IPS DF 19.7 (cell line): ENCODE measurements at regions not wholly inside any gene's neighbourhood (a gene's known extent, or its start where the extent isn't known, plus 50 kb on each side); places are given as distances from the start of the nearest gene placed in this dataset.
"Not testable (repeated sequence)": the region's sequence is repeated elsewhere in the genome, so short reads cannot be mapped to it uniquely, and the experiment has no call there.

Source experiments
- DNase-seq: peaks from one replicate; pipeline ENCODE4 v3.0.0-alpha.2; 2013; ENCODE audit warnings: low read depth, low spot score

- DNase-seq, result no peak
Measured at GRCh38 chr2:49342156-49342555, 187.8 kb upstream of the FSHR start.

- DNase-seq, result no peak
Measured at GRCh38 chr2:49335546-49335945, 181.2 kb upstream of the FSHR start.

GRCh38 chr2:49332415-49332814 is 178.1 kb upstream of the FSHR start:
- no peak for DNase-seq

- DNase-seq, result no peak
Measured at GRCh38 chr2:49318531-49318930, 164.2 kb upstream of the FSHR start.

GRCh38 chr2:49309461-49309860 is 155.1 kb upstream of the FSHR start:
- DNase-seq, result no peak

GRCh38 chr2:49306925-49307324 is 152.6 kb upstream of the FSHR start:
- no peak for DNase-seq

GRCh38 chr2:49298693-49299092 is 144.4 kb upstream of the FSHR start:
- not testable (repeated sequence) for DNase-seq

- DNase-seq, result no peak
Measured at GRCh38 chr2:49298230-49298629, 143.9 kb upstream of the FSHR start.

- no peak for DNase-seq
Measured at GRCh38 chr2:49296107-49296867, 142.0 kb upstream of the FSHR start.

- no peak for DNase-seq
Measured at GRCh38 chr2:49294225-49294624, 139.9 kb upstream of the FSHR start.

GRCh38 chr2:49291619-49292018 is 137.3 kb upstream of the FSHR start:
- DNase-seq, result no peak

GRCh38 chr2:49289711-49290110 is 135.4 kb upstream of the FSHR start:
- no peak for DNase-seq

- DNase-seq, result no peak
Measured at GRCh38 chr2:49288902-49289700, 134.8 kb upstream of the FSHR start.

GRCh38 chr2:49288113-49288705 is 133.9 kb upstream of the FSHR start:
- no peak for DNase-seq

- no peak for DNase-seq
Measured at GRCh38 chr2:49286726-49287125, 132.4 kb upstream of the FSHR start.

GRCh38 chr2:49286045-49286444 is 131.7 kb upstream of the FSHR start:
- peak; percentile 20 for DNase-seq

- DNase-seq, result no peak
Measured at GRCh38 chr2:49278561-49278960, 124.2 kb upstream of the FSHR start.

GRCh38 chr2:49278141-49278540 is 123.8 kb upstream of the FSHR start:
- DNase-seq, result no peak

GRCh38 chr2:49271060-49271606 is 116.8 kb upstream of the FSHR start:
- no peak for DNase-seq

- DNase-seq, result no peak
Measured at GRCh38 chr2:49270091-49270490, 115.8 kb upstream of the FSHR start.

- DNase-seq, result no peak
Measured at GRCh38 chr2:49265471-49265870, 111.2 kb upstream of the FSHR start.

GRCh38 chr2:49262801-49263560 is 108.7 kb upstream of the FSHR start:
- no peak for DNase-seq
